GM19463 (cell line): ENCODE measurements at regions not wholly inside any gene's neighbourhood (a gene's known extent, or its start where the extent isn't known, plus 50 kb on each side); places are given as distances from the start of the nearest gene placed in this dataset.

Experiments used
- ATAC-seq: cut with Tn5 transposase; IDR thresholded peaks from one replicate; pipeline ENCODE4 v1.9.1; 2021; ENCODE audit warnings: mild to moderate bottlenecking, moderate library complexity; ENCODE audit not compliant: unreplicated experiment

DNA sequence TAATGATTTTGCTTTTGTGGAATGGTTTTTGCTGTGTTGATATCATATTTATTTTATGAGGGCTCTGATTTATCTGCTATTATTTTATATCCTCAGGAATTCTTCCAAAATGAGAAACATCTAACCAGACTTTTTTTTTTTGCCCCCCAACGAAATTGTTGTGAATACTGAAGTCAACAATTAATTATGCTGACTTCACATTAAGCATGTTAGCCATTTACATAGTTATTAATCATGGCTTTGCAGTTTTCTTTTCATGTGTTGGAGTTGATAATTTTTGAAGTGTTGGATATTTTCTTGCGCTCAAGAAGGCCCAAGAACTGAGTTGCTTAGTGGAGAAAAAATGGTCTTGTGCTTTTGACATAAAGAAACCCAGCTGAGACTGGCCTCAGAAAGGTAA lies 246.6 kb upstream of the CRY1 start:
- no peak for ATAC-seq

GRCh38 chr12:107340898-107341297 lies 247.5 kb upstream of the CRY1 start:
- ATAC-seq: no peak

GRCh38 chr12:107344035-107344808 lies 250.9 kb upstream of the CRY1 start:
- no peak for ATAC-seq

GRCh38 chr12:107347261-107347660 lies 253.9 kb upstream of the CRY1 start:
- no peak for ATAC-seq

GRCh38 chr12:107349008-107349747 lies 255.8 kb upstream of the CRY1 start:
- no peak for ATAC-seq

DNA sequence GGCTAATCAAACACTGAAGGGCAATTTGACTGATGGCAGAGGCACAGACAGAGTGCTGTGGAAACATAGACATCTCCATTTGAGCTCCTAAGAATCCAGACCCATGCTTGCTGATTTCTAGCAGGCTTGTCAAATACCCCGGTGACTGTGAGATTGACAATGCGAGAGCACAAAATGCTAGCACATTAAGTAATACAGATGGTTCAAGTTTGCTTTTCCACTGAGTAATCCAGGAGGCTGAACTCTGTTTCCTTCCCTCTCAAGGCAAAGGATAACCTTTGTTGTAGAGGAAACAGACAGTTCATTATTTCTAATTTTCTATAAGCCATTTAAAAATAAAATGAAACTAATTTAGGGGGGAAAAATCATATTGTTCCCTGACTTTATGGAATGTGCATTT lies 256.5 kb upstream of the CRY1 start:
- ATAC-seq: no peak

DNA sequence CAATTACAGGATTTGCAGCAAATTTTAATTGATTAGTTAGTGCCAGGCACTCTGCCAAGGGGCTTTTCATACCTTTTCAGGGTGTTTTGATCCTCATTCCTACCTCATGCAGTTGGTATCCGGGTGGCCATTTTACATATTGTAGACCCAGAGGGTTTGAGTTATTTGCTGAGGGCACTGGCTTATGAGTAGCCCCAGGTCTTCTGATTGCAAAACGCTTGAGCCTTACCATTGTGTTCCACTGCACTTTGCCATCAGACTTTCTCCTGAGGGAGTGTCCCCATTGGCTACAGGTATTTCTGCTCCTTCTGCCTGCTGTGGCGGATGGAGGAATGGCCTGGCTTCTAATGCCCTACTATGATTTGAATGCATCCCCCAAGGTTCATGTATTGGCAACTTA lies 257.8 kb upstream of the CRY1 start:
- ATAC-seq: no peak

DNA sequence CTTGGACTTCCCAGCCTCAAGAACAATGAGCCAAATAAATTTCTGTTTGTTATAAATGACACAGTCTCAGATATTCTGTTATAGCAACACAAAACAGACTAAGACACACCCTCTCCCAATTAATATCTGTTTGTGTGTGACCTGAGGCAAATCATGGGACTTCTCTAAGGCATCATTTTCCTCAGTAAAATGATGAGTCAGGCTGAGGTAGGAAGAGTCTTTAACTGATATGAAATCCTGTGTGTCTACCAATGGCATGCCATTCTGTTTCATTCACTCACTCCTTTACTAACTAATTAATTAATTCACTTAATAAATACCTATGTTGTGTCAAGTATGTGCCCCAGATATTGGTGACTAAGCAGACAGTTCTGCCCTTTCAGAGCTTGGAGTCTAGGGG lies 258.4 kb upstream of the CRY1 start:
- no peak for ATAC-seq

DNA sequence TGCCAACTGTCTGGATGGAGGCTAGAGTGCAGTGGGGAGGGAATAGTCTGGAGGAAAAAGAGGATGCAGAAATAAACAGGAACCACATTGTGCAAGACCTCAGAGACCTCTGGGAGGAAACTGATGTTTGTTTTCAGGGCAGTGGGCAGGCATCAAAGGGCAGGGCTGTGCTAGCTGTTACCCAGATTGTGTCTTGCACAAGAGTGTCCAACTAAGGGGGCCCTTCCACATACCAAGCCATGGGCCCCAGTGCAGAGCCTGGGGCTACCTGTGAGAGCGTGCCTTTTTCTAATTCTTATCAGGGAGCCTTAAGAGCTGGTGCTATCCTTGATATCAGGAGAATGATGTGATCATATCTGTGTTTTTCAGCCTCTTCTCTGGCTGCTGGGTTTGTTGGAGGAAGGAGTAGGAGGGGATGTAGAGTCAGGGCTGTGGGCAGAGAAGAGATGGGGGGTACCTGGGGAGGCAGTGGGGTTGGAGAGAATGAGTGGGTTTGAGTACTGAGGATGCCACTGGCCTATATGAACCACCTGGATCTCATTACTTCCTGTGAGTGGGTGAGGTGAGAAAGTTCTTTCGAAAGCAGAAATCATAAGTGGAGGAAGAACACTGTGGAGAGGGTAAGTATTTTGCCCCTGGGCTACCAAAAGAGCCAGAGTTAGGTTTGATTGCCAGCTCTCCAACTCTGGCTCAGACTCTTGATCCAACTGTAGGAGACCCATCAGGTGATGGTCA lies 259.2 kb upstream of the CRY1 start:
- no peak for ATAC-seq

- no peak for ATAC-seq
Measured at GRCh38 chr12:107353312-107353711, 260.0 kb upstream of the CRY1 start.

DNA sequence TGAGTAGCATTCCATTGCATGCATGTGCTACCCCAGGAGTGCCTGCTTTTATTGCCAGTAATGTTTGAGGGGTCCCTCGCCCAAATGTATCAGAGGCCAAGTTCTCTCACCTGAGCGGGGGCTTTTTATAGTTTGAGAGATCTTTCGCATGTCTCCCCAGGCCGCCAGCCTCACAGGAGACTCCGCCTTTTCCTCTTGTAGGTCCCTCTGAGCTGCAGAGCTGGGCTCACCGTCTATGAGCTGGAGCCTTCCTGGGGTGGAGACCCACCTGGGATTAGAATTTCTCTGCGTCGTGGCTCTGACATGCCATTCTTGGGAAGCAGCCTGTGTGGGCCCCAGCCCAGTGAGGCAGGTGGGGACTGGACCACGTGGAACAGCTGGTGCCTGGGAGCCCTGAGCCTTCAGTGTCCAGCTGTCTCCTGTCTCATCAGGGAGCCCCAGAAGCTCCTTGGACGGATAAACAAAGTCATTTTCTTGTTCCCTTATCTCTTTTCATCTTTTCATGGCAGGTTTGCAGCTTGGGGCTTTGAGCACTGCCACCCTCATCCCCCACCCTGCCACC lies 261.7 kb upstream of the CRY1 start:
- no peak for ATAC-seq

DNA sequence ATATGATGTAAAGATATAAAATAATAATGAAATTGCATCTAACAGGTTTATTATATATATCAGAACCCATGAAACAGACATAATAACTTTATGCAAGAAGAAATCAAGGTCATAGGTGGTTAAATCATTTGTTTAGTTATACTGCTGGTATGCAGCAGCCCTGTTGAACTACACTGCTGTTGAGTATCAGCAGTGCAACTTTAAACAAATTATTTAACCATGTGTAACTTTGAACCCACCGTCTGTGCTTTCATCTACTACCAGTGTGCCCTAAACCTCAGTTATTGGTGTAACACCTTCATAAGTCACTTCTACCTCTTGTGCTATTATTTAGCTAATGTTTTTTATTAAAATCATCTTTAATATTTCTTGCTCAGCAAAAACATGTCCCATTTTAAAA lies 262.3 kb upstream of the CRY1 start:
- ATAC-seq: no peak

GRCh38 chr12:107356266-107356936 lies 263.1 kb upstream of the CRY1 start:
- ATAC-seq: no peak

GRCh38 chr12:107356937-107357295 lies 263.6 kb upstream of the CRY1 start:
- ATAC-seq: no peak

DNA sequence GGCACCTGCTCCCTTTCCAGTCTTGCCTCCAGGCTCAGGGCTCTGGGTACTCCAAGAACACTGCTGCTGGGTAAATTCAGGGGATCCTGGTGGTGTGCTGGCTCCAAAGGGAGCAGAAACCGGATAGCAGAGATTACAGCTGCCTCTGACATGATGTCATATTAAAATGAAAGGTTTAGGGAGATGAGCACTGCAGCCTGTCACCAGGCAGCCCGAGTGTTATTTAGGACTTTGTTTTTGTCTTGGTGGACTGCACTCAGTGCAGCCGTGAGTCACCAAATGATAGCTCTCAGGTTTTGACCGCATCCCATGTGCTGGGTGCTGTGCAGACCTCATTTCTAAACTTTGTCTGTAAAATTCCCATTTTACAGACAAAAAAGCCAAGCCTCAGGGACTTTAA lies 266.0 kb upstream of the CRY1 start:
- ATAC-seq: no peak

DNA sequence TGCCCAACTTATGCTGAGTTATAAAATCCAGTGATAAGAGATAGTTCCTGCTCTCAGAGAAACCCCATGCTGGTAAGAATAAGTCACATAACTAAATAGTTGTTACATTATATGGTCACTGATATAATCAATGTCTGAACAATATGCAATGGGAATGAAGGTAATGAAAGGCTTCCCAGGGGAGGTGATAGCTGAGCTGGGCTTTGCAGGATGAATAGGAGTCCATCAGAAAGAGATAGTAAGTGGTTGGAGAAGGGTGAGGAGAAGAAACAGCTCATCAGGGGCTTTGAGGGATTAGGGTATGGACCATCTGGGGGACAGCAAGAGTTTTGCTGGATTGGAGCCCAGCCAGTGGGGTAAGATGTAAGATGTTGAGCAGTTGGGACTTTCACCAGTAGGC lies 266.7 kb upstream of the CRY1 start:
- ATAC-seq: no peak

DNA sequence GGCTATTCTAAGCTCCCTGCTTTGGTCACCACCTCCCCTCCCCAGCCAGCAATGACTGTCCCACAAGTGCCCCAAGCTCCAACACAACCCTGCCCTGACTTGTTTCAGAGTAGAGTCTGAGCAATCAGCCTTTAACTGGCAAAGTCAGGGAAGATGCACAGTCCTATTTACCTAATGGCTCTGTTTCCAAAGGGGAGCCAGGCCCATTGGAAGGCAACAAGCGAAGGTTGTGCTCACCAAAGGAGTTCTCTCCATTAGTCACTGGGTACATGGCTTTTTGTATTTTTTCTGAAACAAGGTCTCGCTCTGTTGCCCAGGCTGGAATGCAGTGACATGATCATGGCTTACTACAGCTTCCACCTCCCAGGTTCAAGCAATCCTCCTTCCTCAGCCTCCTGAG lies 267.1 kb upstream of the CRY1 start:
- ATAC-seq: no peak

DNA sequence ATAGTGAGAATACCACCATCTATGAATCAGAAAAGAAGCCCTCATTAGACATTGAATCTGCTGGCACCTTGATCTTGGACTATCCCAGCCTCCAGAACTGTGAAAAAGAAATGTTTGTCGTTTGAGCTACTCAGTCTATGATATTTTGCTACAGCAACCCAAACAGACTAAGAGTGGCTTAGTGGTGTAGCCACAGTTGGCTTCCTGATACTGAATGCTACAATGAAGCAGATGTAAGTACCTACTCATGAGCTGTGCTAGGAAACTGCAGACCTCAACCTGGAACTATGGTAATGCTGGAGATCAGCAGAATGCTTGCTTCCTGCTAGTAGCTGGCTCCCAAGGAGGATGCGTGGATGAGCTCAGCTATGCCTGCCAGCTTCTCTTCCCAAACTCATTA lies 268.6 kb upstream of the CRY1 start:
- no peak for ATAC-seq

GRCh38 chr12:107362960-107363359 lies 269.6 kb upstream of the CRY1 start:
- ATAC-seq: no peak

DNA sequence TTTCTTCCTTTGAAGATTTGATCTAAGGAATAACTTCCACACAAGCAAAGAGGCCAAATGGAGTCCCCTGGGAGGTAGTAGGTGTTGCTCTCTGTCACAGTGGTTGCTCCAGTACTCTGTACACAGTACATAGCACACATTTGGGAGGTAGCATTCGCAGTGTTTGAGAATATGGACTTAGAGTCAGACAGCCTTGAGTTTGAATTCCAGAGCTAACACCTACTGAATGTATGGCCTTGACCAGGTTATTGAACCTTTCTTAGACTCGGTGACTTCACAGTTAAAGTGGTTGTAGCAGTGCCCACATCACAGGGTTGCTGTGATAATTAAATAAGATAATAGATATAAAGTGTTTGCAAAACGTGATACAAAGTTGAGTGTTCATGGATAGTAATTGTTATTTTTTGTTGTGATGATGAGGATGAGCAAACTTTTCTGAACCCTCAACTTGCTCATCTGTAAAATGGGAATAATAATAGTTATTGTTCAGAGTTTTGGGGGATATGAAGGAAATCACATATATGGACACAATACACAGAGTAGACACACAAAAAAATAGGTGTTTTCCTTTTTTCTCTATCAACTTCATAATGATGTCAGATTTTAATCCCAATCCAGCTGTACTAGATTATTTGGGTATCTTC lies 271.6 kb upstream of the CRY1 start:
- ATAC-seq: no peak

DNA sequence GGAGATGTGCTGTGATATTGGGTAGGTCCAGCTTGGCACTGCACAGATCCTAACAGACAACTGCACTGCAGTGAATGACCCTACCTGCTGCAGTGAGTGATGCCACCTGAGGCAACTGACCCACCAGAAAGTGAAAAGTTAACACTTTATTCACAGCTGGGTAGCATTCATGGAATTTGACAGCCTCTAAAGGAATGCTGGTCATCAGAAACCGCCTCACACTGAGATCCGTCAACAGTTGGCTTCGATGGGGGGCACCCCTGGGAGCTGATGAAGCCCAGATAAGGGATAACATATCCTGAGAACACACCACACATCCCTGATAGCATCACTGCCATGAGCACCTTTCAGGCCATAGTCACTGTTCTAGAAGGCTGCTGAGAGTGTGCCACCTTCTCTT lies 272.4 kb upstream of the CRY1 start:
- no peak for ATAC-seq
